Esophagus muscularis mucosa (tissue), 4 donors: ENCODE measurements at regions not wholly inside any gene's neighbourhood (a gene's known extent, or its start where the extent isn't known, plus 50 kb on each side); places are given as distances from the start of the nearest gene placed in this dataset.

Experiments used
- CTCF ChIP-seq, 3 experiments: fragments of 200-600 bp in 2 of 3; fragments of 450-650 bp in 1 of 3; sonication (generic) in 2 of 3; IDR thresholded peaks; one replicate each; pipeline ENCODE4 v1.5.1; 2017 to 2019; ENCODE audit warnings: antibody characterized with exemption in 3 of 3, mild to moderate bottlenecking in 2 of 3, moderate library complexity in 1 of 3
- EP300 ChIP-seq: sonication (generic); formaldehyde crosslinking; IDR thresholded peaks from one replicate; pipeline ENCODE4 v1.6.1; 2017; ENCODE audit warnings: antibody characterized with exemption
- POLR2A ChIP-seq: fragments of 450-650 bp; IDR thresholded peaks from one replicate; pipeline ENCODE4 v1.6.1; 2017; ENCODE audit warnings: antibody characterized with exemption, moderate library complexity, mild to moderate bottlenecking, low read depth
- POLR2AphosphoS5 ChIP-seq, 2 donors: sonication (generic); formaldehyde crosslinking; IDR thresholded peaks; one replicate each; pipeline ENCODE4 v1.6.1; 2017; ENCODE audit warnings: antibody characterized with exemption in 2 of 2

DNA sequence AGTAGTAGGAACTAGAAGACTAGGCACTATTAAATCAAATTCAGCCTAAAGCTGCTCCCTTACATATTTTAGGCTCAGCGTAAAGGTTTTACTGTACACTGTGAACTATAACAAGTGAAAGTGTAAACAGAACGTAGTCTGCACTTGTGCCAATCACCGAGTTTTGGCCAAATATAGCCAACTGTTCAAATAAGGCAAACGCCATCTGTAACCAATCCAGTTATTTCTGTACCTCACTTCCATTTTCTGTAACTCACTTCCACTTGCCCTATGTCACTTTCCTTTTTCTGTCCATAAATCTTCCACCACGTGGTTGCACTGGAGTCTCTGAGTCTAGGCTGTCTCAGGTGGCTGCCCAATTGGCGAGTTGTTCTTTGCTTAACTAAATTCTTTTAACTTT is 2132.2 kb downstream of the LRRC4C start:
- TF ChIP-seq CTCF (IDR thresholded peaks at IDR 0.05): no peak
- no peak for TF ChIP-seq POLR2AphosphoS5 (IDR thresholded peaks at IDR 0.05)
- TF ChIP-seq POLR2A: no peak
- no peak for TF ChIP-seq EP300
